WTC11 (cell line): ENCODE measurements at regions not wholly inside any gene's neighbourhood (a gene's known extent, or its start where the extent isn't known, plus 50 kb on each side); places are given as distances from the start of the nearest gene placed in this dataset.

Source experiments
- CBFB ChIP-seq: sonication (generic); formaldehyde crosslinking; IDR thresholded peaks from 2 replicates; pipeline ENCODE4 v1.8.1; 2022; ENCODE audit warnings: mild to moderate bottlenecking, low read depth, missing genetic modification reagents
- TF ChIP-seq, protein P1 (sequence below): fragments of 200-600 bp; IDR thresholded peaks from 2 replicates; pipeline ENCODE4 v1.8.0; 2022; ENCODE audit warnings: antibody characterized with exemption

DNA sequence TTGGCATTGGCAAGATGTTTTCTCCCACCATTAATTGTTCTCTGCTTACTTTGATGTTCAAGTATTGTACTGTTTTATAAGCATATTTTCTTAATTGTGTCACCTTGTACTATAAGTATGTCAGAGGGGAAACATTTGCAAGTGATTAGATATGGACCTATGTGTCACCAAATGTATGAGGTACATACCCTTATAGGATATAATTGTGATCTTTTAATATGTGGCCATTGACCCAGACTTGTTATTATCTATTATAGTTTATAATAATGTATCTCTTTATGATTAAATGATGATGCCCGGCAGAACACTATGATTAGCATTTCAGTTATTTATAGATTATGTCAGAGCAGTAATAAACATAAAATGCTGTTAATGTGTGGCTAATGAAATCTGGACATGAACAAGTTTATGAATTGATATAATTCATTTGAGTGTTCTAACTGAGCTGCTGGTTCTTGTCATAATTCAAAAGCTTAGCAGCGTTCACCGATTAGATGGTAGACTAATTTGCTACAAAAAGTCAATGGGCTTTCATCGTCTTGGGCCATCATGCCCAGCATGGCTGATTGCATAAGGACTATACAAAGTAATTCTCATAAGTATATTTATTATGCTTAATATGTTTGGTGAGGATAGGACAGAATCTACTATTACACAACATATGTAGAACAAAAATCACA, 480.9 kb upstream of the FANCL start:
- TF ChIP-seq, protein P1, sequence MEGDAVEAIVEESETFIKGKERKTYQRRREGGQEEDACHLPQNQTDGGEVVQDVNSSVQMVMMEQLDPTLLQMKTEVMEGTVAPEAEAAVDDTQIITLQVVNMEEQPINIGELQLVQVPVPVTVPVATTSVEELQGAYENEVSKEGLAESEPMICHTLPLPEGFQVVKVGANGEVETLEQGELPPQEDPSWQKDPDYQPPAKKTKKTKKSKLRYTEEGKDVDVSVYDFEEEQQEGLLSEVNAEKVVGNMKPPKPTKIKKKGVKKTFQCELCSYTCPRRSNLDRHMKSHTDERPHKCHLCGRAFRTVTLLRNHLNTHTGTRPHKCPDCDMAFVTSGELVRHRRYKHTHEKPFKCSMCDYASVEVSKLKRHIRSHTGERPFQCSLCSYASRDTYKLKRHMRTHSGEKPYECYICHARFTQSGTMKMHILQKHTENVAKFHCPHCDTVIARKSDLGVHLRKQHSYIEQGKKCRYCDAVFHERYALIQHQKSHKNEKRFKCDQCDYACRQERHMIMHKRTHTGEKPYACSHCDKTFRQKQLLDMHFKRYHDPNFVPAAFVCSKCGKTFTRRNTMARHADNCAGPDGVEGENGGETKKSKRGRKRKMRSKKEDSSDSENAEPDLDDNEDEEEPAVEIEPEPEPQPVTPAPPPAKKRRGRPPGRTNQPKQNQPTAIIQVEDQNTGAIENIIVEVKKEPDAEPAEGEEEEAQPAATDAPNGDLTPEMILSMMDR = no peak
- TF ChIP-seq CBFB = no peak
